NCI-H748 treated with DMSO at 0.1 percent for 48 hours (cell line): ENCODE measurements at regions not wholly inside any gene's neighbourhood (a gene's known extent, or its start where the extent isn't known, plus 50 kb on each side); places are given as distances from the start of the nearest gene placed in this dataset.

ENCODE experiments used
- DNase-seq: peaks from one replicate; lab custom pipeline; 2025; lab: John Stamatoyannopoulos, UW

DNA sequence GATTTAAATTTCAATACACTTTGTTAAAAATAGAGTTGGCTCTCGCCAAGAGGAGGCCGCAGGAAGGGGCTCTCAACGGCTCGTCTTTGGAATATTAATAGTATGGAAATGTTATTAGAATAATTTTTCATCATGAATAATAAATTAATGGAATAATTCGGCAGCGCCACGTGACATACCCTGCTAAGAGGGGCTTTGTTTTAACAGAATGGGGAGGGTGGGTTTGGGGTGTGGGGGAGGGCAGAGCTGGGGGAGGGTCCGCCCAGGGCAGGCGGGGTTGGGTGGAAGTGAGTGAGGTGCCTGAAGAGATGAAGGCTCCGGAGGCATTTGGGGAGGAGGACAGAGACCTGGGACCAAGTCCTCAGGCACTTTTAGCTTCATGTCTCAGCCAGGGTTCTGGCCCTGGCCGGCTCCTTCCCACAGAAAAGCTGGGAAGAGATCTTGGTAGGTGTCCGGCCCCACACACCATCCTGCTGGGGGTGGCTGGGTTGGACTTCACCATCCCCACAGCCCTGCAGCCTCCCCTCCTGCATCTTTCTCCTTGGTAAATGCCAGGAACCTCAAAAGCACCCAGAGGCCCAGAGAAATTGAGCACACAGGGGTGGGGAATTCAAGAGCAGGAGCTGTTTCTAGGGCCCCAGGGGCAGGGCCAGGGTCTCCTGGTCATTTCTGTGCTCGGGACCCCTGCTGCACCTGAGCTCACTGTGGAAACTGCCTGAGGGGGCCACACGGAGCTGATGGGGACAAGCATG lies 93.6 kb upstream of the BHLHE23 start:
- no peak for DNase-seq

DNA sequence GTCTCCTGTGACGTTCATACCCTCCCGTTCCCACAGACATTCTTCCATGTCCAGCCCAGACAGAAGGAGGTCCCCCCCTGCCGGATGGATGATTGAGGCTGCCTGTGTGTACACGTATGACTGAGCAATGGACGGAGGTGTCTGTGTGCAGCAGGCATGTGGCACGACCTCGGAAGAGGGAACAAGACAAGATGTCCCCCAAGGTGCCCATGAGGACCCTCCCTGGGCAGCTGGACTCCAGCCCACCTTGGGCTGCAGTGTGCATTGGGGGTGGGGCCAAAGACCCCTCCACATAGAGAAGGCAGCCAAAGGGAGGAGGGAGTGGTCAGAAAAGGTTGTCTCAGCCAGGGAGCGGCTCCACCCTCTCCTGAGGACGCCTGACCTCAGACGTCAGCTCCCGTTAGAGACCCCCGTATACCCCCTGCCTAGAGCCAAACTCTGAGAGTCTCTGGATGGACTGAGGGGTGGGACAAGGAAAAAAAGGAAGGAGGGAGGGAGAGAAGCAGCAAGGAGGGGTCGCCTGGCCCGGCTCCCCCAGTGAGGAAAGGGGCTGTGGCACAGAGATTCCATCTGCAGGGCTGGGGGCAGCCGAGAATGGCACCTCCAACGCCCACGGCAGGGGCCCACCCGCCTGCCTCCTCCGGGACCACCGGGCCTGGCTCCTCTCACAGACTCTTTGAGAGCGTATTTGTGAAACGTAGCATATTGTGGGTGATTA lies 92.9 kb upstream of the BHLHE23 start:
- no peak for DNase-seq

DNA sequence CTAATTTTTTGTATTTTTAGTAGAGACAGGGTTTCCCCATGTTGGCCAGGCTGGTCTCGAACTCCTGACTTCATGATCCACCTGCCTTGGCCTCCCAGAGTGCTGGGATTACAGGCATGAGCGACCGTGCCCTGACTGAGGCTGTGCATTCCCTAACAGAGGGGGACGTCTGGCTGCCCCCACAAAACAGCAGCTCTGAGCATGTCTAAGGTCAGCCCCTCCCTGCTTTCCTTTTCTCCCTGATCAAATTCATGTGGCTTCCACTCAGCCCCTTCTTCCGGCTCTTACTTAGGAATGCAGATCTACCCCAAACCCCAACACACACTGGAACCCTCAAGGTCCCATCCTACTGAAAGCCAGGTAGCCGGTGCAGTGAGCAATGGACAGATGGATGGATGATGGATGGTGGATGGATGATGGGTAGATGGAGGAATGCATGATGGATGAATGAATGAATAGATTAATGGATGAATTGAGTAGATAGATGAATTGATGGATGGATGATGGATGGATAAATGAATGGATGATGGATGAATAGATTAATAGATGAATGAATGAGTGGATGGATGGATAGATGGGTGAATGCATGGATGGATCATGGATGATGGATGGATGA lies 91.5 kb upstream of the BHLHE23 start:
- no peak for DNase-seq

DNA sequence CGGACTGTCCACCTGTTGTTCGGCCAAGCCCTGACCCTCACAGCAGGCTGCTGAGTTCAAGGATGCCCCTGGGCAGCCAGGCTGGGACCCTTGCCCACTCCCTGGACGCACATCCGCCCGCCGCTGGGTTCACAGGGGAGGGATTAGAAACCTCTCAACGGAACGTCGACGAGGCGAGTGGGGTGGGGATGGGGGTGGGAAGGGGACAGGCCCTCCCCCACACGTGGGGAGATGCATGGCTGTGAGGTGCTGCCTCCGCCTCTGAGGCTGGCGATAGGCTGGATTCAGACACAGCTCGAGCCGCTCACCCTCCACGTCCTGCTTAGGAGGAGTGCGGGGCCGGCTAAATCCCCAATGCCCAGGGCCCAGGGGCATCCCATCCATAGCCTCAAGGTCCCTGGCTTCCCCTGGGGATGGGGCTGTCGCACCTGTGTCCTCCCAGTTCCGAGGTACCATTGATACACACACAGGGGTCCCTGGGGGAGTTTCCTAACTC lies 90.6 kb upstream of the BHLHE23 start:
- DNase-seq: no peak

GRCh38 chr20:63096681-63097335 lies 90.0 kb upstream of the BHLHE23 start:
- no peak for DNase-seq

DNA sequence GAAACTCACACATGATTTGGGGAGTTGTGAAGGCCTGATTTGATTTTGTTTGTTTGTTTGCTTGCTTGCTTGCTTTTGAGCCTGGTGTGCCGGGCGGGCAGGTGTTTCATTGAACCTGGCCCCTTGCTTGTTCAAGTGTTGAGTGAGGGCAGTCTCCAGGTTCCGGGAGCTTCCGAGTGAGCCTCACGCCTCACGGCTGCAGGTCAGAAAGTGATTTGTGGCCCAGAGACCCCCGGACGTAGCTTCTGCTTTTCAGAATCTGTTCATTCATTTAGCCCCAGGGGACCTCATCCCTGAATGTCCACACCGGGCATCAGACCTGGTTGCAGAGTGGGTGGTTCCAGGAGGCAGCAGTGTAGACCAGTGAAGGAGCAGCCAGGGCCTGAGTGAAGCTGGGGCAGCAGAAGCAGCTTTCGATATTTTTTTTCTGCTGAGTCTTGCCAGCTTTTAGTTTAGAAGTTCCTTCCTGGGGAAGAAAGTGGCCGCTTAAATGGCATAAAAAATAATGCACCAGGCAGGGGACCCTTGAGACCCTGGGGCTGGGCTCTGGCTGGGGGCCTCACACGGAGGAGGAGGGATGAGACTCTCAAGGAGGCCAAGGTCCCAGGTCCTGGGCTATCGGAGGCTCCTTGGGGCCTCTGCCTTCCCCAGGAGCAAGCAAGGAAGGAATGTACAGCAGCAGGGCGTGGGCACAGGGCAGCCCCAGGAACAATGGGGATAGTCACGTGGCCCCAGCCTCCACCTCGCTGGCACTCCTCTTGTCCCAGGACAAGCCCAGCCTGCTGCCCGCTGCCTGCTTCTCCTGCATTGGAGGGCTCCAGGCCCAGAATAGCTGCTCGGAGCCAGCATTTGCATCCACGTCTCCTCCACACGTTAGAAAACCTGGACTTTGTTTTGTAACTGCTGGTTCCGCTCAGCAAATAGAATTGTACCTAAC lies 89.2 kb upstream of the BHLHE23 start:
- no peak for DNase-seq

- no peak for DNase-seq
Observed at GRCh38 chr20:63094767-63095499, 88.2 kb upstream of the BHLHE23 start.

DNA sequence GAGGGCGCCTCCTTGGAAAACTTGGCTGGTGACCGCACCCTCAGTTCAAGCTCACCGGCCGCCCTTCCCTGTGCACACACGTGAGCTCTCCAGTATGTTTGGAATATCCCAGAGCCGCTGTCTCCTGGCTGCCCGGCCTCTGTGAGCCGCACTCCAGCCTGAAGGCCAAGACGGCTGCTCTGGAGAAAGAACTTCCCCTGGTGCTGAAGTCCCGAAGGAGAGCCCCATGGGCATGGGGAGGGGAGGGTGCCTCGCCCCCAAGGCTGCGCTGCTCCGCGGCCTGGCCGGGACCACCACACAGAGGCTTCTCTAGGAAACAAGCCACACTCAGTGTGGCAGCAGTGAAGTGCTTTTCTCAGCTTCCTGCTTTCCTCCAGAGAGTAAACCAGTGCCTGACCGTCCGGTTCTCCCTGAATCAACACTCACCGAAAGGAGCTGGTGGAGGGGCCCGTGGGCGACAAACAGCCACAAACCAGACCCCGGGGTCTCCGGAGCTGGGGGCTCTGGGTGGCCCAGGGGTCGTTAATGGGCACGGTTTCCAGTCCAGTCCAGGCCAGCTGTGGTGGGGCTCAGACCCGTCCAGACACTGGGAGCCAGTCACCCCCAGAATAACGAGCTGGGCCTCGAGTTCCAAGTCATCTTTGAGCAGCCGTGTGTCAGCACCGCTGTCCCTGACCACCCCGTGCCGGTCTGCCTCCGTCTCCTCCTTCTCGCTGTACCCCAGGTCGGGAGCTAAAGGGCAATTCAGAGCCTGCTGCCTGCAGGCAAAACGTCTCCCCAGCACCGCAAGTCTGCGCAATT lies 87.4 kb upstream of the BHLHE23 start:
- DNase-seq: no peak

DNA sequence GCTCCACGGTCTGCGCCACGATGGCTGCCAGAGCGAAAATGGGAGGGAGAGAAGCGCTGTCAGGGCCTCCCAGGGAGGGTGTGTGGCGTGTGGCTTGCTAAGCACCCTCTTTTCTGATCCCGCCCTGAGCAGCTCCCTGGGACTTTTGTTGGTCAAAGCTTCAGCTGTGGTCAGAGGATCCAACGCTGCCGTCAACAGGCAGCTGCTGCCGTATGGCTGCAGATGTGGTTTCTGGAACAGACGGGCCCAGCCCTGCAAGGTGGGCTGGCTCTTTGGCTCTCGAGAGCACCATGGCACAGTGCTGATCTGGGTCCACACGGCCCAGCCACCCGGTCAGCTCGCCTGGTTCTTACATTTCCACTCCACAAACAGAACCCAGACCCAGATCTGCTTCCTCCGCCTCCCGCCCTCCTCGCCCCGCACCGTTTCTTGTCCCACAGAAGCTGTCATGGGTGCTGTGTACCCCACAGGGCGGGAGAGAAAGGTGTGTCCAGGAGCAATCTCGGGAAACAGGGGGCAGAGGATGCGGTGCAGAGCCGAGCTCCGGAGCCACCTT lies 86.0 kb upstream of the BHLHE23 start:
- no peak for DNase-seq

GRCh38 chr20:63091901-63092659 lies 85.3 kb upstream of the BHLHE23 start:
- DNase-seq: no peak

- peak; percentile 54 for DNase-seq
Observed at GRCh38 chr20:63090682-63091571, 84.2 kb upstream of the BHLHE23 start.

DNA sequence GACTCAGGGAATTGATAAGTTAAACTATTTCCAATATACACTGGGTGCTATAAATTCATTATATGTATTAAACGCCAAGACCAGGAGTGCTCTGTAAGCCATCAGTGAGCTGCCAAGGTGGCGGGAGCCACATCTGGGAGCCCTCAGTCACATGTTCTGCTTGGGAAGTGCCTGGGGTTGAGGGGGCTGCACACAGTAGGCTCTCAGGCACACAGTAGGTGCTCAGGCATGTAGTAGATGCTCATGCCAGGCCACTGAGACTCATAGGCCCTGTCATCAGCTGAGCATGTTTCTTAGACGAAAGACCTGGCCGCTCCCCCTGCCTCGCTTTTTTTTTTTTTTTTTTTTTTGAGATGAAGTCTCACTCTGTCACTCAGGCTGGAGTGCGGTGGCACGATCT lies 83.3 kb upstream of the BHLHE23 start:
- no peak for DNase-seq

- DNase-seq: peak; percentile 32
Observed at GRCh38 chr20:63089051-63089907, 82.5 kb upstream of the BHLHE23 start.

DNA sequence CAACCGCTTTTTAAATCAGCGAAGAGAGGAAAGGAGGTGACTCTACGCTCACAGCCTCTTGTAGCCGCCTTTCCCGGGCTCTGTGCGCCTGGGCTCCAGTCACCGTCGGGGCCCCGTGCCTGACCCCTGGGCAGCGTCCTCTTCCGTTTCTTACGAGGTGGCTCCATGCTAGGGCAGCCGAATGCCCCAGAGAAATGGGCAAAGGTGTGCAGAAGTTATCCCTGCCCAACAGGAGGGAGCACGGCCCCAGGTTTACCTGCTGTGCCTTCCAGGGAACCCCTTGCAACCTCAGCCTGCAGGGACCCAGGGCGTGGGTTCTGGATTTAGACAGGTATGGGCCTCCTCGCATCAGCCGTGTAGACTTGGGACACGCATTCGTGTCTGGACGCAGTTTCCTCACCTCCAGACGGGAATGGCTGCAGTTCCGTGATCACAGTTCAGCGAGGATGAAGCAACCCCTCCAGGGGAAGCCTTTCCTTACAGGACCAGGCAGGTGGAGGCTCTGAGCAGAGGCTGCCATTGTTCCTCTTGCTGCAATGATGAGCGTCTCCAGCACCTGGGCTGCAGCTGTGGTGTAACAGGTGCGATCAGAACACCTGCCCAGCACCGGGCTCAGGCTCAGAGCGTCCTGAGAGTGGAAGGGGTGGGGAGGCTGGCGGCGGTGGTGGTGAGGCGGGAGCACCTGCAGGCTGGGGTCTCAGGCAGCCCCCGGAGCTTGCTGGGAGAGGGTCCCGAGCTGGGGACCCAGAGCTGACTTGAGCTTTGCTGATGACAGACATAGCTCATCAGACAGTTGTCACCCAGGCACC lies 81.3 kb upstream of the BHLHE23 start:
- peak; percentile 34 for DNase-seq

GRCh38 chr20:63087236-63087871 lies 80.6 kb upstream of the BHLHE23 start:
- no peak for DNase-seq
